GM21423 (cell line): ENCODE measurements at regions not wholly inside any gene's neighbourhood (a gene's known extent, or its start where the extent isn't known, plus 50 kb on each side); places are given as distances from the start of the nearest gene placed in this dataset.
A peak's percentile ranks its signal among the peaks of the same experiment; 100 is the strongest.

Experiments
- ATAC-seq: cut with Tn5 transposase; IDR thresholded peaks from one replicate; pipeline ENCODE4 v1.9.1; 2021; ENCODE audit warnings: mild to moderate bottlenecking, moderate library complexity; ENCODE audit not compliant: unreplicated experiment

- ATAC-seq, result no peak
Measured at GRCh38 chr2:45301307-45302277, 292.3 kb upstream of the SIX2 start.

DNA sequence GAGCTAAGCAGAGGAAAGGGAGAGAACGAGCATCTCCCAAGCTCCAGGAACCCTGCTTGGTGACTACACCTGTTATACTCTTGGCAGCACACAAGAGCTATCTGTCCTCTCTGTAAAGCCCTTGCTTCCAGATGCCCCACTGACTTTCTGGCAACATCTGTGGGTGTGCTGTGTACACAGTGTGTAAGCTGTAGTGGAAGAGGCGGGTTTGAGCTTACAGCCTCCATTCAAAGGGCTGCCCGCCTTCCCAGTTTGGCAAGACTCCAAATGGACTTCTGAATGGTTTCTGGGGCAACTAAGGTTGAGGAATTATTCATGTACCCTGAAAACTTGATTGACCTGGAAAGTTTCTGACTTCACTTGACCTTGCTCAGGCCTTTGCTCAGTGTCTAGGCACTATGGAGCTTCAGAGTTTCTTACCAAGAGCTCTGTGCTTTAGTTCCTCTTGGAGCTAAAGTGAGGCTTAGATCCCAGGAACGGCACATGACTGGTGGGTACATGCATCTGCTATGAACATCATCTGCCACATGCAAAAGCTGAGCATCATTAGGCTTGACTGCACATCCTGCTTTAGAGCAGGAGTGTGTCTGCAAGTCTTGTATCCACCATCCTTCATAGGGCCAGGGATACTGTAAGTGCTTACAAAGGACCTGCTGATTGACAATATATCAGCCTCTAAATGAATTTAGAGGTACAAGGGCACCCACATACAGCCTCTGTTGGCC is 290.9 kb upstream of the SIX2 start:
- ATAC-seq, result no peak

DNA sequence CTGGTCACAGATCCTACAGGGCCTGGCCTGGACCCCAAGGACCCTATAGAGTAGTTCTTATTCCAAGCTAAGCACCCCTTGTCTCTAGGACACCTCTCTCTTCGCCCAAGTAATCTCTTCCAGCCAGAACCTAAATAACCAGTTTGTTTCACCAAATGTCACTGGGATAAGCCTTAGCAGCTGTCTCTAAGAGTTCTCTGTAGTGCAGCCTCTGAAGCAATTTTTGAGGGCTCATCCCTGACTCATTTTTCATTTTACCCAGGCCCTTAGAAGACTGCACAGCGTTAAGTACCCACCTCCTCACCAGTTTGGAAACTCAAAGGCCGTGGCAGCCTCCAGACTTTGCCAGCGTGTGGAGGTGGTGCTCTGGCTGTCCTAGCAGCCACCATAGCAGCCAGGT is 290.1 kb upstream of the SIX2 start:
- ATAC-seq, result no peak

GRCh38 chr2:45293182-45293581 is 283.9 kb upstream of the SIX2 start:
- no peak for ATAC-seq

DNA sequence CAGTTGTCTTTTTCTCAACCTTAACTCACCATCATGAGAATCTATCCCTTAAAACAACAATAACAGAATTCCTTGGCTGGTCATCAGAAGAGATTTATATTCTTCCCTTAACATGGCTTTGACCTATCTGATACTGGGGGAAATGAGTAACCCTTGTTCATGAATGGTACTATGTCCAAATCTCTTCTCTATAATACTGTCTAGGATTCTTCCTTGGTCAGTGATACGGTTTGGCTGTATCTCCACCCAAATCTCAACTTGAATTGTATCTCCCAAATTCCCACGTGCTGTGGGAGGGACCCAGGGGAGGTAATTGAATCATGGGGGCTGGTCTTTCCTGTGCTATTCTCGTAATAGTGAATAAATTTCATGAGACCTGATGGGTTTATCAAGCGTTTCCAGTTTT is 282.0 kb upstream of the SIX2 start:
- no peak for ATAC-seq

DNA sequence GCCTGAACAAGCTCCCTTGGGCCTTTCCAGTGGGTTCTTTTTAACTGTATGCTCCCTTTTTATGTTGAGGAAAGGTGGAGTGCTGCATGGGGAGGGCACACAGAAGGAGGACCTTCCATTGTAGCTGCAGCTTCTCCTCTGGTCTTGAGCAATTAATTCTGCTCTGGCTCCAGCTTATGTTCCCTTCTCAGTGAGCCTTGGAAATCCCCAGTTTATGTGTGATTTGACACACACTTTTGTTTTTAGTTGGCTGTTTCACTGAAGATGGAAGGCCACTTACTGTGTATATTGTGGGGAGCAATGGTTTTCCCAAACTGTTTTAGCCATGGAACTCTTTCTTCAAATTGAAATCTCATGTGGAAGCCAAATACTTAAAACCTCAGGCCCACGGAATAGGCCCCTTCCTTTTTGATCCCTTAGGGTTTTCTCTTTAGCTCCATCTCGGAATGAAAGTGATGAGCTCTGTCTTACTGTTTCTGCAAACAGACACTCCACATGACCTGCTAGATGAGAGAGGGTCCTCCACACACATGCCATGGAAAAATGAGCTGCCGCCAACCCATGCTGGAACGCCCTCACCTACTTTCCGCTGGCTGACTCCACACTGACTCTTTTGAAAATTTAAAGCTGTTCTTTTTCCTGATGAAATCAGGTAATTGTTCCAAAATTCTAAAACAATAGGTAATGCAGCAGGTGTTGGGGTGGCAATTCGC is 280.9 kb upstream of the SIX2 start:
- ATAC-seq, result peak; percentile 62

DNA sequence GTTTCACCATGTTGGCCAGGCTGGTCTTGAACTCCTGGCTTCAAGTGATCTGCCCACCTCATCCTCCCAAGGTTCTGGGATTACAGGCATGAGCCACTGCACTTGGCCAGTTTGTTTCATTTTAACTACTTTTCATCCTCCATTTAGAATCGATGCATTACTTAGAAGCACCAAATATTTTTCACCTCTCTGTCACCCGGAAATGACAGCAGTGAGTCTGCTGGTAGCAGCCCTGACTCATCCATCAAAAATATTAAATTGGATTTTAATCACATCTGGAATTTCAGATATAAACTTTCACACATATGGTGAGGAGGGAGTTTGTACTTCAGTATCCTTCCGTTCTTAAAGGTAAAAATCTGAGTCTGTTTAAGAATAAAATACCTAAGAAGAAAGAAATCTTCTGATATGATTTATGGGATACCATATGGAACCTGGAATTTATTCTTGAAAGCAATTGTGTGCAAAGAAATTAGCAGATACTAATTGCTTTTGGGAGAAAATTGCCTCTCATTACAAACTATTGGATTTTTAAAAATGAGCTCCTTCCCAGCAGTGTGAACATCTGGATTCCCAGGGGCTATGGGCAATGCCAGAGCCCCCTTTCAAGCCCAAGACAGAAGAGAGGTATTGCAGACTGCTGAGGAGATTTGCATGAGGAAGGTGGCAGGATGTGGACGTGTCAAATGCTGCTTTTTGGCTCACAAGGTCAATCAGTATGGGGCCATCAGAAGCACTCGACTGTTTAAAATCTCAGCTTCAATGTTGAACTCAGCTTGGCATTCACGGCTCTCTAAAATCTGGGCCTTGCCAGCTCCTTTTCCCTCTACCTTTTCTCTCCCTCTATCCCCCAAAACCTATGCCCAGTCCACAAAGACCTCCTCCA is 279.5 kb upstream of the SIX2 start:
- ATAC-seq, result no peak

- ATAC-seq, result no peak
Measured at GRCh38 chr2:45287045-45287444, 277.8 kb upstream of the SIX2 start.

DNA sequence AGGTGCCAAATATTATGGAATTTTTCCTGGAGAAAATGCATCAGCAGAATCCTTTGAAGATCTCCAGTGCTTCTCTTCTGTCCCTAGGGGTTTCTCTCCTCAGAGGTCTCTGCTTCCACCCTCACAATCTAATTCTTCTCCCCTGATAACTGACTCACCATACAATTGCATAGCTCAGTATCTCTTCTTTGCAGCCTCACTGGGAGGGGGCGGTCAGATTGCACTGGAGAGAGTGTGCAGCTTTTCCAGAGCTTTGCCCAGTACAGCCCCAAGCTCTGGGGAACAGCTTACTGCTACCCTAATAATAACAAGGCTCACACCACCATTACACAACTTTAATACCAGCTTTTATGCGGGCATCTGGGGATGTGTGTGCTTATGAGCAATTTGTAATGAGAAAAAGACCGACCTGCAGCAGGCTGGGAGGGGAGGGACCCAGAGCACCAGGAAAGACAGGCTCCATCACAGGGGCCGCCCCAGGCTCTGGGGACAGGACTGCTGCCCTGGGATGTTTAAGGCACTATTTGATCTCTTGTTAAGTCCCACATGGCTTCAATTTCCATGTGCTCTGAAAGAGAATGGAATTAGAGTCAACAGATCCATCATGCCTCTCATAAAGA is 276.6 kb upstream of the SIX2 start:
- no peak for ATAC-seq

DNA sequence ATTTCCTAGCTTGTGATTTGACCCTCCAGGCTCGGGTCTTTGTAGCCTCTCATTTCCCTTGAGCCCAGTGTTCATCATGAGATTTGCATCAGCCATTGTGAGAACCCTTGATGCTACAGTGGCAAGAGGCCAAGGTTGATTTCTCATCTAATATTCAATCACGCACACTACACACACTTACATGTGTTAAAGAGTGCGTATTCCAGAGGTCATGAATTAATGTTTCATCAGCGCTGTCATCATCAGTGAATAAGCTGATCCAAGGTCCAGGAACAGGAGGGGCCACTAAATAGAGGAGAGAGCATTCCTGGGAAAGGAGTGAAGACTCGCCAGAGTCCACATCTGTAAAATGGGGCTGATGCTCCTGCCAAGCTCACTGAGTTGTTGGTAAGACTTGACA is 276.1 kb upstream of the SIX2 start:
- no peak for ATAC-seq

- no peak for ATAC-seq
Measured at GRCh38 chr2:45284621-45284995, 275.4 kb upstream of the SIX2 start.

DNA sequence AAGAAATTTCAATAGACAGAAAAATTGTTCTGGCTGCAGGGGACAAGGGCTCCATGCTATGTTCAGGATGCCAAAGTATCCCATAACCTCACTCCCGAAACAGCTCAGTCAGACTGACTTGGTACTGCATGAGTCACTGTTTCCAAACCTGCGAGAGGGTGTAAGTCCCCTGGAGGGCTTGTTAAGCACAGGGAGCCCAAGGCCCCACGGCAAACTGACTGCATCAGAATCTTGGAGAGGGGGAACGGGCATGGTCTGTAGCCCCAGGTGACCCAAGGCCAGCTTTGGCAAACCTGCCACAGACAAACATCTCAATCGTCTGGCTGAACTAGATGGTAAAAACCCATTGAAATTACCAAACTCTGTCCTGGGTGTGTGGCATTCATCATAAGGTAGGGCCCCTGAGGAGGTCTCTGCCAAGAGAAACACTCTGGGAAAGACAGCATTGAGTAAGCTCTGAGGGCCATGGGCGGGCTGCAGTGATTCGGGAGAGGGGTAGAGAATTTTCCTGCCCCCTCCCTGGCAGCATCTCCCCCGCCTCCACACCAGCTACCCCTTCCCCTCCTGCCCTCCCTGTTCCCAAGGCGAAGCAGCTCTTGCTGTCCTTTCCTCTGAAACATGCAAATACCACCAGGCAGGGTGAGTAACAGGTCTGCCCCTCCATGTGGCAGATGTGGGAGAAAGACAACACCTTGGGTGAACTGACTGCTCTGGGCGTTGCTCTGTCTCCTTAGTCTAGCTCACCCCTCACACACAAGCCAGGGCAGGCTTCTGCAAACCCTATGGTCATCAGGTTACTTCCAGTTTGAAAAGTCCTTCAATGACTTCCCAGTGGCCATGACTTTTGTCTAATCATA is 274.7 kb upstream of the SIX2 start:
- ATAC-seq, result no peak

GRCh38 chr2:45282646-45283045 is 273.4 kb upstream of the SIX2 start:
- ATAC-seq, result no peak

GRCh38 chr2:45281311-45281710 is 272.1 kb upstream of the SIX2 start:
- no peak for ATAC-seq

- no peak for ATAC-seq
Measured at GRCh38 chr2:45280794-45281193, 271.5 kb upstream of the SIX2 start.

GRCh38 chr2:45279356-45279755 is 270.1 kb upstream of the SIX2 start:
- no peak for ATAC-seq

GRCh38 chr2:45278365-45279078 is 269.3 kb upstream of the SIX2 start:
- no peak for ATAC-seq

- no peak for ATAC-seq
Measured at GRCh38 chr2:45276914-45277313, 267.7 kb upstream of the SIX2 start.

GRCh38 chr2:45275806-45276205 is 266.6 kb upstream of the SIX2 start:
- ATAC-seq, result no peak
